ENCODE measurements at regions not wholly inside any gene's neighbourhood (a gene's known extent, or its start where the extent isn't known, plus 50 kb on each side); places are given as distances from the start of the nearest gene placed in this dataset.

GRCh38 chr3:72421786-72422185 is 426.5 kb downstream of the SHQ1 start:
- no peak for DNase-seq

- DNase-seq = no peak
Measured at GRCh38 chr3:72421126-72421525, 427.1 kb downstream of the SHQ1 start.

- DNase-seq = no peak
Measured at GRCh38 chr3:72418856-72419255, 429.4 kb downstream of the SHQ1 start.

GRCh38 chr3:72418244-72418643 is 430.0 kb downstream of the SHQ1 start:
- no peak for DNase-seq

GRCh38 chr3:72414481-72415016 is 433.7 kb downstream of the SHQ1 start:
- no peak for DNase-seq

GRCh38 chr3:72413228-72413627 is 435.0 kb downstream of the SHQ1 start:
- DNase-seq = no peak

- no peak for DNase-seq
Measured at GRCh38 chr3:72412340-72412956, 435.8 kb downstream of the SHQ1 start.

GRCh38 chr3:72411843-72412242 is 436.4 kb downstream of the SHQ1 start:
- no peak for DNase-seq

- DNase-seq = no peak
Measured at GRCh38 chr3:72411126-72411525, 437.1 kb downstream of the SHQ1 start.

GRCh38 chr3:72408983-72409779 is 439.1 kb downstream of the SHQ1 start:
- no peak for DNase-seq

- DNase-seq = no peak
Measured at GRCh38 chr3:72407766-72408165, 440.5 kb downstream of the SHQ1 start.

- DNase-seq = no peak
Measured at GRCh38 chr3:72405943-72406566, 442.2 kb downstream of the SHQ1 start.

- no peak for DNase-seq
Measured at GRCh38 chr3:72401005-72401545, 447.2 kb downstream of the SHQ1 start.

- DNase-seq = no peak
Measured at GRCh38 chr3:72398781-72399180, 449.5 kb downstream of the SHQ1 start.

GRCh38 chr3:72397586-72397985 is 450.7 kb downstream of the SHQ1 start:
- DNase-seq = no peak

- DNase-seq = no peak
Measured at GRCh38 chr3:72396899-72397298, 451.3 kb downstream of the SHQ1 start.

GRCh38 chr3:72395776-72396311 is 452.4 kb downstream of the SHQ1 start:
- no peak for DNase-seq

GRCh38 chr3:72393455-72393854 is 454.8 kb downstream of the SHQ1 start:
- no peak for DNase-seq

GRCh38 chr3:72391659-72392058 is 456.6 kb downstream of the SHQ1 start:
- no peak for DNase-seq

- no peak for DNase-seq
Measured at GRCh38 chr3:72390841-72391240, 457.4 kb downstream of the SHQ1 start.

- DNase-seq = no peak
Measured at GRCh38 chr3:72388644-72389043, 459.6 kb downstream of the SHQ1 start.

GRCh38 chr3:72388117-72388516 is 460.1 kb downstream of the SHQ1 start:
- DNase-seq = no peak

GRCh38 chr3:72386327-72387000 is 461.8 kb downstream of the SHQ1 start:
- no peak for DNase-seq
